ENCODE measurements at regions not wholly inside any gene's neighbourhood (a gene's known extent, or its start where the extent isn't known, plus 50 kb on each side); places are given as distances from the start of the nearest gene placed in this dataset.

- no peak overlapping the region for H2AFZ ChIP-seq (ENCODE audit: low read depth, low read length, severe bottlenecking)
- H3K4me2 ChIP-seq (ENCODE audit: low read depth, low read length, poor library complexity, severe bottlenecking), result no peak overlapping the region
- TF ChIP-seq CTCF (IDR thresholded peaks at IDR 0.05; ENCODE audit: insufficient read depth, low read length, poor library complexity, severe bottlenecking), result no peak
- TF ChIP-seq EZH2phosphoT487 (conservative IDR thresholded peaks at IDR 0.05; ENCODE audit: low read length), result no peak
- H3K36me3 ChIP-seq (ENCODE audit: low read length), result no peaks in the 10 kb centered on the region
- no peaks in the 10 kb centered on the region for H3K79me2 ChIP-seq (ENCODE audit: insufficient read depth, low read length)
- H3K4me3 ChIP-seq (ENCODE audit: insufficient read depth, low read length, poor library complexity, severe bottlenecking), result no peak overlapping the region
- no peaks in the 10 kb centered on the region for H3K9me2 ChIP-seq (replicated peaks; ENCODE audit: insufficient read depth, low read length)
- no peaks in the 10 kb centered on the region for H3K9me3 ChIP-seq (ENCODE audit: insufficient read depth, low read length)
- no peaks in the 10 kb centered on the region for H3F3A ChIP-seq (ENCODE audit: insufficient read depth)
- H3K27me3 ChIP-seq (ENCODE audit: low read length), result no peaks in the 10 kb centered on the region
- H3K27ac ChIP-seq (ENCODE audit: low read depth, low read length), result no peak overlapping the region
- H4K20me1 ChIP-seq (ENCODE audit: low read depth, low read length), result no peaks in the 10 kb centered on the region
- H3K9ac ChIP-seq (ENCODE audit: low read length), result no peak overlapping the region
Observed at GRCh38 chr6:96391776-96392360, 129.7 kb upstream of the UFL1 start.

- no peak overlapping the region for H3K27ac ChIP-seq (ENCODE audit: low read depth, low read length)
- TF ChIP-seq CTCF (IDR thresholded peaks at IDR 0.05; ENCODE audit: insufficient read depth, low read length, poor library complexity, severe bottlenecking) (no peak), EZH2phosphoT487 (conservative IDR thresholded peaks at IDR 0.05; ENCODE audit: low read length) (no peak)
- H3K9ac ChIP-seq (ENCODE audit: low read length), result no peak overlapping the region
- H4K20me1 ChIP-seq (ENCODE audit: low read depth, low read length), result no peaks in the 10 kb centered on the region
- no peak overlapping the region for H2AFZ ChIP-seq (ENCODE audit: low read depth, low read length, severe bottlenecking)
- no peak overlapping the region for H3K4me3 ChIP-seq (ENCODE audit: insufficient read depth, low read length, poor library complexity, severe bottlenecking)
- no peaks in the 10 kb centered on the region for H3K9me3 ChIP-seq (ENCODE audit: insufficient read depth, low read length)
- no peaks in the 10 kb centered on the region for H3K9me2 ChIP-seq (replicated peaks; ENCODE audit: insufficient read depth, low read length)
- no peaks in the 10 kb centered on the region for H3K79me2 ChIP-seq (ENCODE audit: insufficient read depth, low read length)
- no peaks in the 10 kb centered on the region for H3K27me3 ChIP-seq (ENCODE audit: low read length)
- no peaks in the 10 kb centered on the region for H3K36me3 ChIP-seq (ENCODE audit: low read length)
- H3F3A ChIP-seq (ENCODE audit: insufficient read depth), result no peaks in the 10 kb centered on the region
- no peak overlapping the region for H3K4me2 ChIP-seq (ENCODE audit: low read depth, low read length, poor library complexity, severe bottlenecking)
Observed at GRCh38 chr6:96394727-96395126, 126.9 kb upstream of the UFL1 start.

GRCh38 chr6:96410467-96410866 lies 111.1 kb upstream of the UFL1 start:
- H3K79me2 ChIP-seq (ENCODE audit: insufficient read depth, low read length), result no peaks in the 10 kb centered on the region
- no peaks in the 10 kb centered on the region for H3K9me2 ChIP-seq (replicated peaks; ENCODE audit: insufficient read depth, low read length)
- no peaks in the 10 kb centered on the region for H3K27me3 ChIP-seq (ENCODE audit: low read length)
- H3K4me2 ChIP-seq (ENCODE audit: low read depth, low read length, poor library complexity, severe bottlenecking), result no peak overlapping the region
- no peaks in the 10 kb centered on the region for H3K9me3 ChIP-seq (ENCODE audit: insufficient read depth, low read length)
- no peaks in the 10 kb centered on the region for H4K20me1 ChIP-seq (ENCODE audit: low read depth, low read length)
- no peak for TF ChIP-seq EZH2phosphoT487 (conservative IDR thresholded peaks at IDR 0.05; ENCODE audit: low read length)
- no peak for TF ChIP-seq CTCF (IDR thresholded peaks at IDR 0.05; ENCODE audit: insufficient read depth, low read length, poor library complexity, severe bottlenecking)
- no peak overlapping the region for H3K4me3 ChIP-seq (ENCODE audit: insufficient read depth, low read length, poor library complexity, severe bottlenecking)
- H3K27ac ChIP-seq (ENCODE audit: low read depth, low read length), result no peak overlapping the region
- H2AFZ ChIP-seq (ENCODE audit: low read depth, low read length, severe bottlenecking), result no peak overlapping the region
- no peaks in the 10 kb centered on the region for H3K36me3 ChIP-seq (ENCODE audit: low read length)
- H3K9ac ChIP-seq (ENCODE audit: low read length), result no peak overlapping the region
- no peaks in the 10 kb centered on the region for H3F3A ChIP-seq (ENCODE audit: insufficient read depth)
